Osteoblast (primary cell): ENCODE measurements at regions not wholly inside any gene's neighbourhood (a gene's known extent, or its start where the extent isn't known, plus 50 kb on each side); places are given as distances from the start of the nearest gene placed in this dataset.

ENCODE experiments used
- DNase-seq: peaks from one replicate; pipeline ENCODE4 v3.0.0; 2011; ENCODE audit warnings: low spot score, mixed read lengths; ENCODE audit not compliant: insufficient read length; ENCODE audit errors: missing footprints
- H2AFZ ChIP-seq: 2 replicates; pipeline ENCODE4 v1.6.0; 2011; ENCODE audit warnings: mild to moderate bottlenecking, low read length
- H3K27ac ChIP-seq: 2 replicates; pipeline ENCODE4 v1.5.1; 2011; ENCODE audit warnings: mild to moderate bottlenecking, low read depth, low read length, moderate library complexity
- H3K27me3 ChIP-seq: 2 replicates; pipeline ENCODE4 v1.6.0; 2012; ENCODE audit warnings: mild to moderate bottlenecking, control low read depth, inconsistent platforms, low read length, moderate library complexity; ENCODE audit not compliant: insufficient read depth
- H3K36me3 ChIP-seq: 2 replicates; pipeline ENCODE4 v1.5.1; 2011; ENCODE audit warnings: mild to moderate bottlenecking, low read length, control low read depth, moderate library complexity; ENCODE audit not compliant: insufficient read depth
- H3K4me1 ChIP-seq: 2 replicates; pipeline ENCODE4 v1.5.1; 2011; ENCODE audit warnings: mild to moderate bottlenecking, low read length, control low read depth, moderate library complexity; ENCODE audit not compliant: insufficient read depth
- H3K4me2 ChIP-seq: 2 replicates; pipeline ENCODE4 v1.6.0; 2011; ENCODE audit warnings: mild to moderate bottlenecking, low read length; ENCODE audit not compliant: insufficient read depth
- H3K4me3 ChIP-seq: fragments of 200-600 bp; sonication (generic); 3 replicates; pipeline ENCODE4 v1.5.1; 2012; ENCODE audit warnings: mild to moderate bottlenecking, low read length, inconsistent platforms; ENCODE audit not compliant: insufficient read depth
- H3K79me2 ChIP-seq: 2 replicates; pipeline ENCODE4 v1.6.0; 2012; ENCODE audit warnings: mild to moderate bottlenecking, low read length, control low read depth, inconsistent platforms; ENCODE audit not compliant: insufficient read depth
- H3K9me3 ChIP-seq: 2 replicates; pipeline ENCODE4 v1.5.1; 2011; ENCODE audit warnings: low read depth, low read length, control low read depth
- H4K20me1 ChIP-seq: 2 replicates; pipeline ENCODE4 v1.6.0; 2012; ENCODE audit warnings: mild to moderate bottlenecking, low read length, control low read depth; ENCODE audit not compliant: insufficient read depth
- CTCF ChIP-seq: IDR thresholded peaks from 2 replicates; pipeline ENCODE4 v1.5.1; 2011; ENCODE audit warnings: mild to moderate bottlenecking, low read depth, low read length, moderate library complexity; ENCODE audit errors: extremely low read depth

- Histone ChIP-seq H3K9me3 (no peaks in the 10 kb centered on the region), H3K79me2 (no peaks in the 10 kb centered on the region), H3K27ac (no peak overlapping the region), H3K27me3 (no peaks in the 10 kb centered on the region), H4K20me1 (no peaks in the 10 kb centered on the region), H3K4me2 (no peak overlapping the region), H3K4me1 (no peaks in the 10 kb centered on the region), H2AFZ (no peak overlapping the region), H3K36me3 (no peaks in the 10 kb centered on the region), H3K4me3 (no peak overlapping the region)
- no peak for DNase-seq
- no peak for TF ChIP-seq CTCF
These were observed 137.3 kb upstream of the CWC22 start for GRCh38 chr2:180144338-180144813.

- no peak for TF ChIP-seq CTCF
- H2AFZ ChIP-seq: no peak overlapping the region
- no peaks in the 10 kb centered on the region for H3K27me3 ChIP-seq
- no peaks in the 10 kb centered on the region for H3K79me2 ChIP-seq
- H4K20me1 ChIP-seq: no peaks in the 10 kb centered on the region
- H3K27ac ChIP-seq: no peak overlapping the region
- no peak overlapping the region for H3K4me2 ChIP-seq
- H3K4me1 ChIP-seq: no peaks in the 10 kb centered on the region
- no peaks in the 10 kb centered on the region for H3K9me3 ChIP-seq
- DNase-seq: no peak
- H3K36me3 ChIP-seq: no peaks in the 10 kb centered on the region
- no peak overlapping the region for H3K4me3 ChIP-seq
These were observed 136.7 kb upstream of the CWC22 start for GRCh38 chr2:180143633-180144337.

- H3K36me3 ChIP-seq: no peaks in the 10 kb centered on the region
- no peaks in the 10 kb centered on the region for H3K9me3 ChIP-seq
- DNase-seq: no peak
- H3K79me2 ChIP-seq: no peaks in the 10 kb centered on the region
- no peak for TF ChIP-seq CTCF
- no peaks in the 10 kb centered on the region for H3K27me3 ChIP-seq
- no peak overlapping the region for H3K27ac ChIP-seq
- no peaks in the 10 kb centered on the region for H3K4me1 ChIP-seq
- H3K4me3 ChIP-seq: no peak overlapping the region
- H4K20me1 ChIP-seq: no peaks in the 10 kb centered on the region
- H2AFZ ChIP-seq: no peak overlapping the region
- no peak overlapping the region for H3K4me2 ChIP-seq
These were observed 134.5 kb upstream of the CWC22 start for GRCh38 chr2:180141600-180141999.

- Histone ChIP-seq H3K79me2 (no peaks in the 10 kb centered on the region), H3K27ac (no peak overlapping the region), H3K4me1 (peaks cover 9% of the 10 kb centered on the region), H3K4me2 (no peak overlapping the region), H3K36me3 (no peaks in the 10 kb centered on the region), H2AFZ (no peak overlapping the region), H4K20me1 (no peaks in the 10 kb centered on the region), H3K4me3 (no peak overlapping the region), H3K27me3 (no peaks in the 10 kb centered on the region), H3K9me3 (no peaks in the 10 kb centered on the region)
- no peak for DNase-seq
- TF ChIP-seq CTCF: no peak
These were observed 126.6 kb upstream of the CWC22 start for GRCh38 chr2:180133736-180134135.
